Activated CD4-positive, alpha-beta T cell treated with anti-CD3 and anti-CD28 coated beads for 48 hours (primary cell): ENCODE measurements at regions not wholly inside any gene's neighbourhood (a gene's known extent, or its start where the extent isn't known, plus 50 kb on each side); places are given as distances from the start of the nearest gene placed in this dataset.

Experiments
- DNase-seq: peaks from one replicate; pipeline ENCODE4 v3.0.0-alpha.2; 2020

DNA sequence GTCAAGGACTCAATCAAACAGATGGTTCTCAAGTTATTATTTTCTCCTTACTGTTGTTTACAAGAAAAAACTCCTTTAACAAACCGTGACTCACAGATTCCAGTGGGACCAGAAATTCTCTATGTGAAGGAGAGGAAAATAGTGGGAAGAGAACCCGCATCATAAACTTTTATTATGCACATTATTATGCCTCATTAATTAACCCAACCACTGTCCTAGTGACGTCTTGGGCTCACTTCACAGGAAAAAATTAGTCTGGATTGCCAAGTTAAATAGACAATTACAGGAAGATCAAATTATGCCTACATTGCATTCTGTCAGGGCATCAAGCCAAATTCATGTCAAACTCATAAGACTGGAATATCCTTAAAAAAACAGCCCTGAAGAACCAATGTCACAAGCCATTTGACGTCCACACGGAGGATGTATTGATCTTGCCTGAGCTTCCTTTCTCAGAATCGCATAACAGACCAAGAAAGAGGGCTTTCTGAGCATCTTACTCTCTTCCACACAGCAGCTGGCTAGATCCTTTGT, 347.8 kb downstream of the DUSP10 start:
- DNase-seq, result no peak

DNA sequence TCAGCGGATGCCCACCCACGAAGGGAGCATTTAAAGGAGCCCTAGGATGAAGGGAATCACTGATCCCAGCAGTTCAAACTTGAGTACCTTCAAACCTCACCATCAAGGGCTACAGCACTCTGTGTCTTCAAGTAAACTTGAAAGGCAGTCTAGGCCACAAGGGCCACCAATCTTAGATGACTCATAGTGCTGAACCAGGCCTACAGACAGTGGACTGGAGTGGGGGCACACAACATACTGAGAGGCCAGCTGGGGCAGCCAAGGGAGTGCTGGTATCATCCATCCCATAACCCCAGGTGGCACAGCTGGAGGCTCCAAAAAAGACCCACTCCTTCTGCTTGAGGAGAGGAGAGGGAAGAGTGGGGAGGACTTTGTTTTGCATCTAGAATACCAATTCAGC, 345.4 kb downstream of the DUSP10 start:
- DNase-seq, result no peak

DNA sequence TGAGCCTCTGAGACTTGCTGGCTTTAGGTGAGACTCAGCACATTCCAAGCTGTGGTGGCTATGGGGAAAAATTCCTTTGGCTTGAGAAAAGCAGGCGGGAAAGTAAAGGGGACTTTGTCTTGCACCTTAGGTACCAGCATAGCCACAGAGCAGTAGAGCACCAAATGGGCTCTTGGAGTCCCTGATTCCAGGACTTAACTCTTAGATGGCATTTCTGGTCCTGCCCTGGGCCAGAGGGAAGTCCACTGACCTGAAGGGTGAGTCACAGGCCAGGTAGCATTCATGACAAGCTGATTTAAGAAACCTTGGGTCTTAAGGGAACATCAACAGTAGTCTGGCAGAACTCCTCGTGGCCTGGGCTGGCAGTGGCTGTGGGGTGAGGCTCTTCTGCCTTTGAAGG, 344.7 kb downstream of the DUSP10 start:
- no peak for DNase-seq

DNA sequence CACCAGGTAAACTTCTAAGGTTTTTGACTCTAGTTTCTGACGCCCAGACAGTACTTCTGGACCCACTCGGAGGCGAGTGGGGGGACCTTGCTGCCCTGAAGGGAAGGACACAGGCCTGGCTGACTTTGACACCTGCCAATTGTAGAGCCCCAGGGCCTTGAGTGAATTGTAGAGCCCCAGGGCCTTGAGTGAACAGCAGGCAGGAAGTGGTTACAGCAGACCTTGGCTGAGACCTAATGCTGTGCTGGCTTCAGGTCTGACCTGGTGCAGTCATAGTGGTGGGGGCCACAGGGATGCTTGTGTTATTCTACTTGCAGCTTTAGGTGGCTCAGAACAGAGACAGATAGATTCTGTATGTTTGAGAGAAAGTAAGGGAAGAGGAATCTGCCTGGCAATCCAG, 344.3 kb downstream of the DUSP10 start:
- DNase-seq, result no peak

DNA sequence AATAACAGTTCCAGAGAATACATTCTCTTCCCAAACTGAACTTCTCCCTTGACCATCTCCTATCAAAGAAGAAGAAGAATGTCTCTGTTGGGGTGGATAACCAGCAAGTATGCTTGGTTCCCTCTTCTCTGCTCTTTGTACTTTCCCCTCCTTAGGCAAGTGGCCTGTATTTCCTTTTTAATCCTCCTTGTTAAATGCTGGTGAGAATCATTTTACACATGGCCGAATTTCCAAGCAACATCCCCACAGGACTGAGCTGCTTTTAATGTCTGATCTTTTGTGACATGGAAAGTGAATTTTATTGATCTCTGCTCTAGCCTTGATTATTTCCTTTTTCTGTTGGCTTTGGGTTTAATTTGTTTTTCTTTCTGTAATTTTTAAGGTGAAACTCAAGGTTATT, 336.7 kb downstream of the DUSP10 start:
- DNase-seq, result no peak

DNA sequence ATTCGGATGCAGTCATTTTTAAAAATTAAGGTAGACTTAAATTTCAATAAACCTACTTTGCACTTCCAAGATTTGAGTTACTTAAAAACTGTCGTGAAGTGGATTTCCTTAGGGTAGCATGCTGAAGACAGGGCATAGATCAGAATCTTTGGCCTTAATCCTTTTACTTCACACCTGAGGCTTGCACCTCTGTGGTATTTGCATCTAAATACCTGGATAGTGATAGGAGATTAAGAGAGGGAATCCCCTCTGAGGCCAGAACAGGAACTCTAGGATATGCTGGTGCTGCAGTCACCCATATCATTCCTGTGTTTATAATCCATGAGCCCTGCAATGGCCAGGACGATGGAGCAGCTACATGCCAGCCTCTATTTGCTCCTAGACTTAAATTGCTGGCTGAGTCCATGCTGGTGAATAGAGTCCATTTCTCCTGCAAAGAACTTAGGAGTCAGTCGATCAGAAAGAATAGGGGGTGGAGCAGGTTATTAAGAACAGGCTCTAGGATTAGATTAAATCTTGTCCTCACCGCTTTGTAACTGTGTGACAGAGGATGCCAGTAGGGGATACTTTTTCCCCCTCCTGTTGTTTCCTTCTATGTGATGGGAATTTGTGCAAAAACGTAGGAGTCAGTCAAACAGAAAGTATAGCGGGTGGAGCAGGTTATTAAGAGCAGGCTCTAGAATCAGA, 333.6 kb downstream of the DUSP10 start:
- DNase-seq, result no peak

DNA sequence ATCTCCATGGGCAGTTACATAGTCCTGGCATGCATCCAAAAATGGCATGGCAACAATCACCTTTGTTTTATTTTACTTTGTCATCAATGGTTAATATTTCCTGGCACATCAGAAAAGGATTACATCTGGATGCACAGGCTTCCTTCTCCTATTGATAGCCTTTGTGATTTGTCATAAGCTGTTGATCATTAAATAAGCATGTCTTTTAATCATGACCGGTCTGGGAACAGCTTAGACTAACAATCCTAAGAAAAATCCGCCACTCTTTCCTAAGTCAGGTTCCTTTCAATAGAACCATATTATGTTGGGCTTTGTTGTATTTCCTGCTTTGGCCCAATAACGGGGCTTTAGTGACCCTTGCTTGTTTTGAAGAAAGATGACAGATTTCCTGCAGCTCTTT, 330.6 kb downstream of the DUSP10 start:
- DNase-seq, result no peak

DNA sequence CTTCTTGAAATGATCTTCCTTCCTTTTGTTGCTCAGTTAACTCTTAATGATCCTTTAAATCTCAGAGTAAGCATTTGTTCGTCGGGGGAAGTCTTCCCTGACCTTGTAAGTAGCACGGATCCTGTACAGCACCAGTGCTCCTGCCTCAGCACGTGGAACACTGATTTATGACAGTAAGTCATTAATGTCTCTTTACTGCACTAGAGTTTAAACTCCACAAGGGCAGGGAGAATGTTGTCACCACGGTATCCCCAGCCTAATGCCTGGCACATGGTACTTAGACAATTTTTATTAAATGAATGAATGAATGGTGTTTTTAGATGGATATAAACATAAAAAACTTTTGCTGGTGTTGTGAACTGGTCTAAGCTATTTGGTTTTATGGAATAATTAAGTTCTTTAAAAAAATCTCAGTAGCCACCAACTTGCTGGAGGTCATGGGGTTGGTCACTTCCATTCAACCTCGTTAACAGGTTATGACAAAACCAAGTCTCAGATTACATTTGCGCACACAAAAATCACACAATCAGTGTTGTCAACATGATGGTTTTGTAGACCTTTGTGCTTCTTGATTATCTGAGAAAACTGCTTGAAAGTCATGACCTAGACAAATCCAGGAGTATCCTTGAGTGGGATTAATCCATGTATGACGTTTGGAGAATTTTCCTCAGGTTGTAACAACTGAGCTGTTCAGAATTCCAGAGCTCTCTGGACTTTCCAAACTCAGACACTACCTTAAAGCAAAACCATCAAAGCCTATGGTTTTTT, 326.9 kb downstream of the DUSP10 start:
- DNase-seq, result no peak

DNA sequence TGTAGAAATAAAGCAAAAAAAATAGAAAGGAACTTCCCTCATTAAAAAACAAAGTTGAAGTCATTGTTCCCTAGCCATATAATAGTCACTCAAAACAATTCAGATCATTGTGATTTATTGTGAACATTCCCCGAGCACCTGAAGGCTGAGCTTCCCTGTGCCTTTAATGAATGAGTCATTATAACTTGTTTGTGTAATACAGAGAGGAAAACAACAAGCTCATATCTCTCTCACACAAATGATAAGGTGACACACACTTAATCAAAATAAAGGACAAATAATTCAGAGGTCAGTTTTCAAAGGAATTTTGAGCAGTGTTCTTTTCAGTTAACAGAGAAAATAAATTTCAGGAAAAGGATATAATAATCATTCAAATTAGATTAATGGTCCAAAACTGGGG, 326.2 kb downstream of the DUSP10 start:
- DNase-seq, result no peak

DNA sequence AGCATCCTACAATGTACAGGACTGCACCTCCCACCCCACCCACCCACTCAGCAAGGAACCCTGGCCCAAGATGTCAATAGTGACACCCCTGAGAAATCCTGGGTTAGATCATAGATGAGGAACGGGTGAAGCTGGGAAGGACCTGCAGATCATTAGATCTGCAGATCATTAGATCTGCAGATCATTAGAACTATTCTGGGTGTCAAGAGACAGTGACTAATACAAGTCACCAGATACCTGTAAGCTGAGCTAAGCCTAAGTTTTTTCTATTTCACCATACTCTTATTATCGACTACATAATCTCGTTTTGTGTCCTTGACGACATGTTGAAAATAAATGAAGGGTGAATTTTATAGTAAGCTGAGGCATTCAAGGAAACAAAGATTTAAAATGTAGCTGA, 325.7 kb downstream of the DUSP10 start:
- no peak for DNase-seq

DNA sequence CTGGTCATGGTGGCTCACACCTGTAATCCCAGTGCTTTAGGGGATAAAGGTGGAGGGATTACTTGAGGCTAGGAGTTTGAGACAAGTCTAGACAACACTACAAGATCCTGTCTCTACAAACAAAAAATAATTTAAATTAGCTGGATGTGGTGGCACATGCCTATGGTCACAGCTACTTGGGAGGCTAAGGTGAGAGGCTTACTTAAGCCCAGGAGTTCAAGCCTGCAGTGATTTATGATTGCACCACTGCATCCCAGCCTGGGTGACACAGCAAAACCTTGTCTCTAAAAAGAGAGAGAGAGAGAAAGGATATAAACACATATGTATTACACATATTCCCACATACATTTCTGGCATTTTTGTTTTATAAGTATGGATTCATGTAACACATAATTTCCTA, 325.2 kb downstream of the DUSP10 start:
- DNase-seq, result no peak

DNA sequence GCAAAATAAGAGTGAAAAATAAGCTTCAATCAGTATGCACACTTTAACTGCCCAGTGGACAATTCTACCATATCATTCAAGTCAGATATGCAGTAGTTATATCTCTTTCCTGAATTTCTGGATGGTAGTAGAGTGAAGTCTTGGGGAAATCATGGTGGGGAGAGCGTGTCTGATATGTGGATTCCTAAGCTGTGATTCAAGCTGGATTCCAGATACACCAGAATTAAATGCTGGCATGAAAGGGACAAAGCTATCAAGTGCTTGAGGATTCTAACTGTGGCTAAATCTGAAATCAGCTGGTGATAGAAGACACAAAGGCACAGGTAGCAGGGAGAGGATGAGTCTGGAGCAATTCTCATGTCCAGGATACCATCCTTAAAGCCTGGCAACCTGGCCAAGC, 323.5 kb downstream of the DUSP10 start:
- DNase-seq, result no peak

DNA sequence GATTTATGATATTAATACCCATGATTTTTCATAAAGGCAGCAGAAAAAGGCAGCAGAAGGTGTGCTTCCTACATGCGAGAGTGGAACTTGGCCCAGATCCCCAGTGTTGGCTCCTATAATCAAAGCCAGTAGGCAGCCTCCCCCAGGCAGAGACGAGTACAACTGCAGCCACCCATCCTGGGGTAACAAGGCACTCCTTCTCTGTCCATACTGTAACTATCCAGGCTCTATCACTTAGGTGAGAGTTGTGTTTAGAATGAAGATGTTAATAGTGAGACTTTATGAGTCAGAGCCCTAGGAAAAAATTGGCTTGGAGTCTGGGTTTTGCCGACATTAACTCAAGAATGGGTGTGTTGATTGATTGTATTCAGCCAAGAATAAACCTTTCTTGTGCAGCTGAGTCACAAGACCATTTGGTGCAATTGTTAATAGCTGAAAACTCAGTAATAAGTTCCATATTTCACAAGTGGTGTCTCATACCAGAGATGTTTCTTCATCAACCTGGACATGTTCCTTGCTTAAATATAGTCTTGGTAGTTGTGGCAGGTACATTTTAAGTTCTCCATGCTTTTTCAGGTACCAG, 322.3 kb downstream of the DUSP10 start:
- DNase-seq, result no peak

DNA sequence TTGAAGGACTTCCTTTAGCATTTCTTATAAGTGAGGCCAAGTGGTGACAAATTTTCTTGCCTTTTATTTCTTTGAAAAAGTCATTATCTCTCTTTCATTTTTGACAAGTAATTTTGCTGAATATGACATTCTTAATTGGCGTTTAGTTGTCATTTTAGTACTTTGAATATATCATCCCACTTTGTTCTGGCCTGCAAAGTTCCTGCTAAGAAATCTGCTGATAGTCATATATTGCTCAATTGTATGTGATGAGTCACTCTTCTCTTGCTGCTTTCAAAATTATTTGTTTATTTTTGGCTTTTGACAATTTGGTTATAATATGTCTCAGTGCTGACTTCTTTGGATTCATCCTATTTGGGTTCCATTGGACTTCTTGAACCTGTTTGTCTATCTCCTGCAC, 312.6 kb downstream of the DUSP10 start:
- no peak for DNase-seq

DNA sequence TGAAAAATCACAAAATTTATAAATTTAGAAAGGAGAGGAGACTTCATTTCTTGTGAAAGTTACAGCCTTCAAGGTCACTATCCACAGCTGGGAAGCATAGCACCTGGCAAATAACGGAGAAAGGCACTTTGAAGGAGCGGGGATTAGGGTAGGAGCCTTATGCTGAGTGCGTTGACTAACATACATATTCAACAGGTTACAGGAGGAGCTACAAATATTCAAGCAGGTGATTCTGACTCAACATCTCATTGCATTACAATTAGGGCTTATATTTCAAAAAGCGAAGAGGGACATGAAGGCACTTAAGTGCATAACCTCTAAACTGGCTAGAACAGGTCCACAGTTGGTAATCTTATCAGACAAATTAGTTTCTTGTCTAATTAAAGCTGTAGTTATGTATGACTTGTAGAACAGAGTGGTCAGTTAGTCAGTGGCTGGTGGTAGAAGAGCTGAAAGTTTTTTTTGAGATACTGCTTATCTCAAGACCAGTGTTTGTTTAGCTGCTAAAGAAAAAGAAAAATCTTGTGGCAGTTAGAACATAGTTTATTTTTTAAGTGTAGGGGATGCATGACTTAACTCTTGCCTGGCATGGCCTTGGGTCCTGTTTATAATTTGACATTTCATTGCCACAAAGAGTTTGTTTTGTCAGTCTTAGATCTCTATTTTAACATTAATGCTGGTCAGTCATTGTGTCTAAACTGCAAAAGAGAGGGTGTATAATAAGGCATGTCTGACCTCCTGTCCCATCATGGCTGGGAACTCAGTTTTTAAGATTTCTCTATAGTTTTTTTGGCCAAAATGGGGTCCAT, 311.5 kb downstream of the DUSP10 start:
- no peak for DNase-seq

DNA sequence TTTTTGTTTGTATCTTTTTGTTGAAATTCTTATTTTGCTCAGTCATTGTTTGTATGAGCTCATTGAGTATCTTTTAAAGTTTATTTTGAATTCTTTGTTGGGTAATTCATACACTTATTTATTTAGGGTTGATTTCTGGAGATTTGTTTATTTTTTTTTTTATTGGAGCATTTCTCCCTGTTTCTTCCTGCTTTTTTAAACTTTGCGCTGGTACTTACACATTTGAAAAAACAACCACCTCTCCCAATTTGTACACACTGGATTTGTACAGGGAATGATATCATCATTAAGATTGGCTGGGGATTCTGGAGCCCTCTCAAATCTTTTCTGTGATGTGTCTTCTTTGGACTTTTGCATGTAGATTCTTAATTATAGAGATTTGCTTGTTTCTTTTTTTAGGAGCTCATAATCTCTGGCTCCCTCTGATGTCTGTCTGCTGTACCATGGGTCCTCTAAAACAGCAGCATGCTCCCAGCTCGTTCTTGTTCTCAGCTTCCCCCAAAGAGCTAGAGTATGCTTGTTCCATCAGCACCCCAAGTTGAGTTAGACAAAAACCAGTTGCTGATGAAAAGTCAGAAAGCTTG, 310.7 kb downstream of the DUSP10 start:
- DNase-seq, result no peak

DNA sequence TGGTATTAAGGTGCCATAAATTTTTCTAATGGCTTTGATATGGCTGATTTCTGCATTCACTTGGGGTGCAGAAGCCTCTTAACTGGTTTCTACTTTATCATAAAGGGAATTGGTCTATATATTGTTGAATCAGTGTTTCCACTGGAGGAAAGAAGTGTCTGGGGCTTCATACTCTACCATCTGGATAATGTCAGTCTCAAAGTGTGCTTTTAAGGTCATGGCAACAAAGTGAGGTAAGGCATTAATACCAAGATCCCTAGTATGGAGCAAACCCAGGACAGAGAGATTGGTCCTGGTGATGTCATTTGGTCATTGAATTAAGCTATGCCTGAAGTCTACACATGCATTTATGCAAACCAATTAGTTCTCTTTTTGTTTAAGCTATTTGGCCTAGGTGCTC, 309.9 kb downstream of the DUSP10 start:
- no peak for DNase-seq

DNA sequence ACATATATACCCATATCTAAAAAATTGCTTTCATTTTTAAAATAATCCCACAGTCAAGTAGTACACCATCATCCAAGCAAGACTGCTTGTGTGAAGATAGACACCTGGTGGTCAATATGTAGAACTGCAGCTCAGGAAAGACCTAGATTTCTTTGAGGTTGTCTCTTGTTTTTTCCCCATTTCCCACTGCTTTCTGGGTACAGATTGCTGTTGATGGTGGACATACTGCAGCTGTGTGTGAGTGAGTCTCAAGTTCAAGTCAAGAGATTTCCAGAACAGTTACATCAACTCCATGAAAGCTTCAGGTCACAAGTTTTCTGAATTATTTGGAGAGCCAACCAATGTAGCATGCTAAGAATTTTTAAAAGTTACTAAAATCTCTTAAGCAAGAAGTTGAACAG, 306.4 kb downstream of the DUSP10 start:
- DNase-seq, result no peak

DNA sequence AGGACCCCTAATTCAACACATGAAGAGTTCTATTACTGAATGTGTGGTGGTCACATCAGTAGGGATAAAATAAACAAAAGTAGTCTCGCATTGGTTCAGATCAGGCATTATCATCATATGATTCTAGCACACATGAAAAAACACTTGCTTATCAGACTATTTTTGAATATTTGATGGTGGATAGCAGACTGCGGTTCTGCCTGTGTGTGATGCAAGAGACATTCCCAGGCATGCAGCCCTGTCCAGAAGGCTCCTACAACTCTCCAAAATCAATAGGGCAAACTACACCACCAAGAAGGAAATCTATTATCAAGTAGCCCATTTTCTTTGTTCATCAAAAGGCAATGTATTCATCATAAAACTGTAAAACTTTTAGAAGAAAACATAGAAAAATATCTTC, 304.7 kb downstream of the DUSP10 start:
- DNase-seq, result no peak

DNA sequence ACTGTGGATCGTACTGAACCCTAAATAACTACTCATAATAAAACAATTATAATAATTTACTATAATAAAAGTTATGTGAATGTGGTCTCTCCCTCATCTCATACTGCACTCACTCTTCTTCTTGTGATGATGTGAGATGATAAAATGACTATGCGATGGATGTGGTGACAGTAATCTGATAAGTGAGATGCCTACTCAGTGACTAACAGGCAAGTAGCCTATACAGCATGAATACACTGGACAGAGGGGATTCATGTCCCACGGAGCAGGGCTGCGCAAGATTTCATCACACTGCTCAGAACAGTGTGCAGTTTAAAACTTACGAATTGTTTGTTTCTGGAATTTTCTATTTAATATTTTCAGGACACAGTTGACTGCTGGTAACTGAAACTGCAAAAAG, 304.0 kb downstream of the DUSP10 start:
- no peak for DNase-seq

DNA sequence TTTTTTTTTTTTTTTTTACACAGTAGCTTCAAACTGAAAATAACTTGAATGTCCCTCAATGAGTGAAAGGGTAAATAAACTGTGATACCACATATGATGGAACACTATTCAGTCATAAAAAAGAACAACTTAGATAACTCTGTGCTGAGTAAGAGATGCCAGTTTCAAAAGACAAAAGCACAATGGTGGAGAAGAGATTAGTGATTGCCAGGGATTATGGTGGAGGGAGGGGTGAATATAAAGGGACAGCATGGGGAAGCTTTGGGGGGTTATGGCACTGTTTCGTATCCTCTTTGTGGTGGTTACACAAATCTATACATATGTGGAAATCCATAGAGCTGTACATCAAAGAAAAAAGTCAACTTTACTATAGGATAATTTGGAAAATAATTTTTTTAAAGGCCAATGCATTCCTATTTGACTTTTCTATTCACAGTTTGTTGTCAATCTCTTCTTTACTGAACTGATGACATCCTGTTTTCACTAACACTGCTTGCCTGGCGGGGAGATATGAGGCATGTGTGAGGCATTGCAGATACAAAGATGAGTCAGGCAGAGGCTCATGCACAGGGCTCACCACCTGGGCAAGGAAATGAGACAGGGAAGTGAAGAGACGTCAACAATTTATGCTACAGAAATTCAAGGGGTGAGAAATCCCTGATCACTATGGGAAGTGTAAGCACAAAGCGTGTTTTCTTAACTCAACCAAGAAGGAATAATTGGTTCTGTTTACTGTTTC, 302.7 kb downstream of the DUSP10 start:
- peak; percentile 78 for DNase-seq
